Keratinocyte (primary cell): ENCODE measurements at regions not wholly inside any gene's neighbourhood (a gene's known extent, or its start where the extent isn't known, plus 50 kb on each side); places are given as distances from the start of the nearest gene placed in this dataset.

ENCODE experiments used
- EZH2 ChIP-seq: IDR thresholded peaks from one replicate; pipeline ENCODE4 v1.6.1; 2012; ENCODE audit warnings: inconsistent platforms, mild to moderate bottlenecking, low read length, moderate library complexity
- TF ChIP-seq, protein P1 (sequence below), 3 experiments: IDR thresholded peaks in 1 of 3; conservative IDR thresholded peaks in 1 of 3; optimal IDR thresholded peaks in 1 of 3; 2 replicates in 2 of 3; 3 replicates in 1 of 3; pipeline versions ENCODE3 to v1.5.1; 2011; ENCODE audit warnings: low read length in 3 of 3, mild to moderate bottlenecking in 3 of 3, moderate library complexity in 2 of 3, control low read depth in 1 of 3, inconsistent platforms in 1 of 3; ENCODE audit not compliant: insufficient read depth in 2 of 3; ENCODE audit errors: extremely low read depth in 1 of 3

DNA sequence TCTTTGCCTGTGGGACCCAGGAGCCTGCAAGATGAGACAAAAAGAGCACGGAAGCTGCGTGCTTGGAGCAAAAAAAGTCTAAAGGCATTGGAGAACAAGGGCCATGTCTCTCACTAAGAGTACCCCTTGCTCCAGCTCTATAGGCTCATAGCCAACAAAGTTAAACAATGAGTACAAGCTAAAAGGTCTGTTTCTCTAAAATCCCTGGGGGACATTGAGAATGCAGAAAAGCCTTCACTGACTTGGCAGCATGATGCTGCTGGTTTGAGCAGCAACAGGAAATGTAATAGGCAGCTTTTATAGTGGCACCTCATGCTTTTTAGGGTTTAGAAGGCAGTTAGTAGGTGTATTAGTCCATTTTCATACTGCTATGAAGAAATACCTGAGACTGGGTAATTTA, 287.5 kb downstream of the SMARCA2 start:
- TF ChIP-seq, protein P1, sequence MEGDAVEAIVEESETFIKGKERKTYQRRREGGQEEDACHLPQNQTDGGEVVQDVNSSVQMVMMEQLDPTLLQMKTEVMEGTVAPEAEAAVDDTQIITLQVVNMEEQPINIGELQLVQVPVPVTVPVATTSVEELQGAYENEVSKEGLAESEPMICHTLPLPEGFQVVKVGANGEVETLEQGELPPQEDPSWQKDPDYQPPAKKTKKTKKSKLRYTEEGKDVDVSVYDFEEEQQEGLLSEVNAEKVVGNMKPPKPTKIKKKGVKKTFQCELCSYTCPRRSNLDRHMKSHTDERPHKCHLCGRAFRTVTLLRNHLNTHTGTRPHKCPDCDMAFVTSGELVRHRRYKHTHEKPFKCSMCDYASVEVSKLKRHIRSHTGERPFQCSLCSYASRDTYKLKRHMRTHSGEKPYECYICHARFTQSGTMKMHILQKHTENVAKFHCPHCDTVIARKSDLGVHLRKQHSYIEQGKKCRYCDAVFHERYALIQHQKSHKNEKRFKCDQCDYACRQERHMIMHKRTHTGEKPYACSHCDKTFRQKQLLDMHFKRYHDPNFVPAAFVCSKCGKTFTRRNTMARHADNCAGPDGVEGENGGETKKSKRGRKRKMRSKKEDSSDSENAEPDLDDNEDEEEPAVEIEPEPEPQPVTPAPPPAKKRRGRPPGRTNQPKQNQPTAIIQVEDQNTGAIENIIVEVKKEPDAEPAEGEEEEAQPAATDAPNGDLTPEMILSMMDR (optimal IDR thresholded peaks at IDR 0.05 in 1 of 3, IDR thresholded peaks at IDR 0.05 in 1 of 3, conservative IDR thresholded peaks at IDR 0.05 in 1 of 3; ENCODE audit: extremely low read depth in 1 of 3, insufficient read depth in 2 of 3, low read length in 3 of 3), result no peak
- no peak for TF ChIP-seq EZH2
